GM19467 (cell line): ENCODE measurements at regions not wholly inside any gene's neighbourhood (a gene's known extent, or its start where the extent isn't known, plus 50 kb on each side); places are given as distances from the start of the nearest gene placed in this dataset.

Experiments
- ATAC-seq: cut with Tn5 transposase; IDR thresholded peaks from one replicate; pipeline ENCODE4 v1.9.1; 2021; ENCODE audit warnings: mild to moderate bottlenecking, moderate library complexity; ENCODE audit not compliant: unreplicated experiment

DNA sequence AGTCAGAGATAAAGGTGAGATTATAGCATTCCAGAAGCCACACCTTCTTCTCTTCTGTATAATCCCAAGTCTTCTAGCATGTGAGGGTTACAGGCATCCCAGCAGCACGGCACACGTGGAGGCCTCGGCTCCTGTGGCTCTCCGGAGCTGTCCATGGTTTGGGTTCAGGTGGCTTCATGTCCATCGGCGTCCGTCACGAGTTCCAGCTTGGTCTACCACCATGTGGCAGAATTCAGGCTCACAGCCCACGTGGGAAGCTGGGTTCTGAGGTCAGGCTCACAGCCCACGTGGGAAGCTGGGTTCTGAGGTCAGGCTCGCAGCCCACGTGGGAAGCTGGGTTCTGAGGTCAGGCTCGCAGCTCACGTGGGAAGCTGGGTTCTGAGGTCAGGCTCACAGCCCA lies 378.3 kb upstream of the SALL3 start:
- ATAC-seq = no peak

GRCh38 chr18:78601923-78602322 lies 377.7 kb upstream of the SALL3 start:
- no peak for ATAC-seq

GRCh38 chr18:78602430-78602829 lies 377.2 kb upstream of the SALL3 start:
- no peak for ATAC-seq

- ATAC-seq = no peak
Observed at GRCh38 chr18:78603102-78603983, 376.3 kb upstream of the SALL3 start.

- ATAC-seq = no peak
Observed at GRCh38 chr18:78605255-78605654, 374.4 kb upstream of the SALL3 start.

DNA sequence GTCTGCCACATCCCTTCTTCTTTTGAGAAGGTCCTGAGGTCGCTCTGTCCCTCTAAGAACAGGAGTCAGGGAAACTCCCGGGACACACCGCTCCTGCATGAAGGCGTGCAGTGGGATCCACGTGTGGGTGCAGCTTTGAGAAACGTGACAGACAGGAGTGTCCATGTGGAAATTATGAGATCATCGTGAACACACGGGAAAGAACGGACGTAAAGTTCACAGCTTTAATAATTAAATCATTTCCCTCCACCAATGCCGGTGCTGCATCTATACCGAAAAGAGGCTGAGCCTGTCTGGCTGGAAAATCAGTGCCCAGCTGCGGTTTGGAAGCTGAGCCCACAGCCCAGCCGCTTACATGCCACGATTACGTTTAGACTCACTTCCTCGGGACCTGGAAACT lies 372.4 kb upstream of the SALL3 start:
- no peak for ATAC-seq

DNA sequence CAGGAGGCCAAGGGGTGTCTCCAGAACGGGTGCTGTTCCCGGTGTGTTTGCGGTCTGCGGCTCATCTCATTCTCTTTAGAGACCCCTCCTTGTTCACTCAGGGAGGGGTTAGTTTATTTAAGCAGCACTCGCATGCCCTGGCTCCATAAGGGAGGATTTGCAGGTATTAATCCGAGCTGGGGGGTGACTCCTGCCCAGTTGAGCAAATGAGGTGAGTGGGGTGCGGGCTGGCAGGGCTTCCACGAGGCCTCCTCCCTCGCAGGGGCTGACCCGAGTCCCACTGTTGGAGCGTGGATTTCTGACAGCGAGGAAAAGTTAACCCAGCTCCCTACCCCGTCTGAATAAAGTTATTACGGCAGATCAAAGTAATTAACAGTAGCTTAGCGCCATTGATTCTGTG lies 371.8 kb upstream of the SALL3 start:
- no peak for ATAC-seq

DNA sequence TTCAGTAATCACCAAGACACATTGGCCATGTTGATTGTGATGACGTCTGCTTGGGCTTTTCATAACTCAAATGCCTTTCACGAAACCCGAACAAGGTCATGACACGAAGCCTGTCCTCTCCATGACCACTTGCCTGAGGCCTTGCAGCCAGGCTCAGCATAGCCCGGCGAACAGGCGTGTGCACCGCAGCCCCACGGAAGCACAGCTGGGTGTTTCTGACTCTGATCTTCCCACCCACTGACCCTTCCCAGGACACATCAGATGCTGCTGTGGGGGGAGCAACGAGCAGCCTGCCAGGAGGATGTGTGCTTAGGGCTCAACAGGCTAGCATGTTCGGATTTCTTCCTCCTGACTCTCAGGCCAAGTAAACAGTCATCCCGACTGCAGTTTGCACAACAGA lies 369.4 kb upstream of the SALL3 start:
- no peak for ATAC-seq

DNA sequence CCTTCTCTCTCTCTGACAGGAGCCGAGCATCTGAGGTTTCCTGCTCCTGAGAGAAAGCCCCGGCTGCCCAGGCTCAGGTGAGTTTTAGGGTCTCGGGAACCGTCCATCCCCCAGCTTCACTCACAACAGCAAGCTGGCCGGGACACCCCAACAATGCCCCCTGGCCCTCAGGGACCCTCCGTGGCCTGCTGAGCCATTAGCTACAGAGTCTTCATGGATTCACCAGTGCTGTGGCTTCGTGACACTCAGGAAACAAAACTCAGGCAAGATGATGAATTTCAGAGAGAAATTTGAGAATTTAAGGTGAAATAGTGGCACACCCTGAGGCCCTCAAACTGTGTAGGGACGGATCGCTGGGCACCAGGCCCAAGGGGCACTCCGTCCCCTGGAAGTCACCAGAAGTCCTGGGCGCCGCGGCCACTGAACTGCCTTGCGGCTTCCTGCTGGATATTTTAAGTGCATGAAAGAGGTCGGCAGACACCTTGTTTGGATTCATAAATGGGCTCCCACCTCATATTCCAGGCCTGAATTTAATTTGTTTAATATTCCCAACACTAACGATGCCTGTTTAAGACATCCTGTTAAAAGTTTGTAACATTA lies 368.3 kb upstream of the SALL3 start:
- ATAC-seq = no peak

GRCh38 chr18:78611869-78612268 lies 367.7 kb upstream of the SALL3 start:
- no peak for ATAC-seq

- ATAC-seq = no peak
Observed at GRCh38 chr18:78612318-78612717, 367.3 kb upstream of the SALL3 start.

- ATAC-seq = no peak
Observed at GRCh38 chr18:78612801-78613200, 366.8 kb upstream of the SALL3 start.

DNA sequence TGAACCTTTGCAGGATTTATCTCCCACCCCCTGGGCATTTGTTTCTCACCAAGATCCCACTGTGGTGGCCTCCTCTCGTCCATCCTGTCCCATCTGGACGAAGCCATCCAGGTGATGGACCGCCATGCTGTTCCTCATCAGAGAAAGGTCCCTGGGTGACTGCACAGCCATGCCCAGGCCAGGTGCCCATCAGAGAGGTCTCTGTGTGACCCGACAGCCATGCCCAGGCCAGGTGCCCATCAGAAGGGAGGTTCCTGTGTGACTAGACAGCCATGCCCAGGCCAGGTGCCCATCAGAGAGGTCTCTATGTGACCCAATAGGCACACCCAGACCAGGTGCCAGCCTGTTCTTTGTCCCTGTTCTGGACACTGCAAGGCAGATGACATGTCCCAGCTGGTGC lies 360.9 kb upstream of the SALL3 start:
- no peak for ATAC-seq

DNA sequence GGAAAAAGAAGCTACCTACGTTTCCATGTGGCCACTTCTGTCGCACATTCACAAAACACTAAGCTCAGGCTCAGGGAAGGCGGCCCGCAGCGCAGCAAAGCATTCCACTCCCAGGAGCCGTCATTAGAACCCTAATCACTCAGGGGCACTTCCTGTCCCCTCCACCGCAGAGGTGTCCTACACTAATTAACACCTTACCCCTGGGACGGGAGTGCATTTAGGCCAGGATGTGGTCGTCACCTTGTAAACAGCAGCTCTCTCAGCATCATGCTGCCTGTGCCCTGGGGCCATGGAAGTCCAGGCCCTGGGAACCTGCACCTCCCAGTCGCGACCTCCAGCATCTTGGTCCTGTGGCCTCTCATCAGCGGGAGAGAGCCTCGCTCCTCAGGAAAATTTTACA lies 359.8 kb upstream of the SALL3 start:
- no peak for ATAC-seq

GRCh38 chr18:78620326-78620725 lies 359.3 kb upstream of the SALL3 start:
- ATAC-seq = no peak

GRCh38 chr18:78621141-78621755 lies 358.4 kb upstream of the SALL3 start:
- ATAC-seq = no peak

DNA sequence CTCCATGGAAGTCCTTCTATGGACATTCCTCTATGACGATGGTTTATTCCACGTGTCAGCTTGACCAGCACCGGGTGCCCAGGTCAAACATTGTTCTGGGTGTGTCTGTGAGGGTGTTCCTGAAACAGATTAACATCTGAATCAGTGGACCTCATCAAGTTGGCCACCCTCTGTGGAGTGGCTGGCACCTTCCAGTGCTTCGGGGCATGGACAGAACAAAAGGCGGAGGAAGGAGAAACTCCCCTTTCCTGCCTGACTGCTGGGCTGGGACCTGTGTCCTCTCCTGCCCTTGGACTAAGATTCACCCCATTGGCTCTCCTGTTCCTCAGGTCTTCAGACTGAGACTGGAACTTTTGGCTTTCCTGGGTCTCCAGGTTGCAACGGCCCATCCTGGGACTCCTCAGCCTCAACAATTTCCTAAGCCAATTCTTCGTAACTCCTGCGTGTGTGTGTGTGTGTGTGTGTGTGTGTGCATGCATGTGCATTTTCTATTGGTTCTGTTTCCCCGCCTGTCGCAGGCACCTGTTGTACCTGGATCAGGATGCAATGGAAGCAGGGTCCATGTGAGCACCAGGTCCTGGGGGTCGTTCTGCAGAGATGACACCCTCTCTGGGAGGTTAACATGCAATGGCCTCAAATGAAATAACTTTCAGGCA lies 357.2 kb upstream of the SALL3 start:
- ATAC-seq = no peak

GRCh38 chr18:78622907-78623541 lies 356.6 kb upstream of the SALL3 start:
- no peak for ATAC-seq

- no peak for ATAC-seq
Observed at GRCh38 chr18:78624646-78625279, 354.9 kb upstream of the SALL3 start.

DNA sequence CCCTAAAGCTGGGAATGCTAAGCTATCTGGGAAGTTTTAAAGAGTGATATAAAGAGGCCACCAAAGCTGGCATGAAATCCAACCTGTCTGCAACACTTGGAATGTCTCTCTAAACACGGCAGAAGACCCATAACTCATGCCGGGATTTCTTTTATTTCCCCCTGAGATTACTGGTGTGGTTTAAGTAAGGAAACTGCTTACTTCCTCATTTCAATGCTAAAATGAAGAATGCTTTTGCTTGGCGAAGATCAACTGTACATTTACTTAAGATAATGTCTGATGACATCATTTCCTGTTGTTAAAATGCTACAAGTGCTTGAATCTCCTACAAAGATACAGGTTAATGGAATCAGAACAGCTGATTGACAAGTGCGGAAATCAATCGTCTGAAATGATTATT lies 353.8 kb upstream of the SALL3 start:
- no peak for ATAC-seq
